DND-41 (cell line): ENCODE measurements at regions not wholly inside any gene's neighbourhood (a gene's known extent, or its start where the extent isn't known, plus 50 kb on each side); places are given as distances from the start of the nearest gene placed in this dataset.

Experiments used
- ATAC-seq: fragments of 200-7000 bp; cut with Tn5 transposase; 3 replicates; pipeline ENCODE4 v1.9.1; 2021; ENCODE audit warnings: low read depth; ENCODE audit not compliant: insufficient read depth
- DNase-seq: peaks from one replicate; pipeline ENCODE4 v3.0.0-alpha.2; 2020
- H2AFZ ChIP-seq: 2 replicates; pipeline ENCODE4 v1.6.0; 2012; ENCODE audit warnings: low read depth, low read length
- H3K27ac ChIP-seq: 2 replicates; pipeline ENCODE4 v1.5.1; 2012; ENCODE audit warnings: low read length, inconsistent platforms
- H3K27me3 ChIP-seq: fragments of 200-600 bp; sonication (generic); 2 replicates; pipeline ENCODE4 v1.6.0; 2012; ENCODE audit warnings: low read length, mild to moderate bottlenecking, inconsistent platforms; ENCODE audit not compliant: insufficient read depth, poor library complexity
- H3K36me3 ChIP-seq: 2 replicates; pipeline ENCODE4 v1.5.1; 2012; ENCODE audit warnings: low read length, inconsistent platforms; ENCODE audit not compliant: insufficient read depth
- H3K4me1 ChIP-seq: 2 replicates; pipeline ENCODE4 v1.5.1; 2012; ENCODE audit warnings: mild to moderate bottlenecking, low read length; ENCODE audit not compliant: insufficient read depth
- H3K4me2 ChIP-seq: 2 replicates; pipeline ENCODE4 v1.6.0; 2012; ENCODE audit warnings: mild to moderate bottlenecking, moderate library complexity, low read length, inconsistent platforms; ENCODE audit not compliant: insufficient read depth
- H3K4me3 ChIP-seq, 2 experiments: fragments of 200-600 bp in 1 of 2; shearing (Covaris generic) in 1 of 2; 2 replicates each; pipeline ENCODE4 v1.5.1; 2012 to 2016; ENCODE audit warnings: inconsistent platforms in 2 of 2, low read length in 2 of 2, mild to moderate bottlenecking in 2 of 2, low read depth in 1 of 2, moderate library complexity in 1 of 2
- H3K79me2 ChIP-seq: 2 replicates; pipeline ENCODE4 v1.6.0; 2012; ENCODE audit warnings: low read length, inconsistent platforms; ENCODE audit not compliant: insufficient read depth
- H3K9ac ChIP-seq: 2 replicates; pipeline ENCODE4 v1.6.0; 2012; ENCODE audit warnings: low read depth, mild to moderate bottlenecking, inconsistent platforms, low read length, moderate library complexity
- H3K9me3 ChIP-seq: 2 replicates; pipeline ENCODE4 v1.5.1; 2012; ENCODE audit warnings: low read length, moderate library complexity, mild to moderate bottlenecking, inconsistent platforms; ENCODE audit not compliant: insufficient read depth, severe bottlenecking
- H4K20me1 ChIP-seq: 2 replicates; pipeline ENCODE4 v1.6.0; 2012; ENCODE audit warnings: low read length; ENCODE audit not compliant: insufficient read depth
- CTCF ChIP-seq: IDR thresholded peaks from 2 replicates; pipeline ENCODE4 v1.5.1; 2012; ENCODE audit warnings: borderline replicate concordance, low read length, moderate library complexity, mild to moderate bottlenecking; ENCODE audit not compliant: poor library complexity, severe bottlenecking; ENCODE audit errors: extremely low read depth
- EZH2 ChIP-seq: IDR thresholded peaks from 3 replicates; pipeline ENCODE4 v1.6.1; 2012; ENCODE audit warnings: borderline replicate concordance, low read depth, mild to moderate bottlenecking, moderate library complexity, low read length, inconsistent platforms; ENCODE audit not compliant: severe bottlenecking

GRCh38 chr6:137787016-137787415 is 80.0 kb upstream of the TNFAIP3 start:
- DNase-seq (no peak), ATAC-seq (no peak)
- Histone ChIP-seq H3K4me2 (no peak overlapping the region), H3K9me3 (no peaks in the 10 kb centered on the region), H2AFZ (no peak overlapping the region), H4K20me1 (no peaks in the 10 kb centered on the region), H3K27me3 (no peaks in the 10 kb centered on the region), H3K27ac (peak overlapping the region; percentile 63), H3K4me1 (peaks cover 57% of the 10 kb centered on the region), H3K36me3 (no peaks in the 10 kb centered on the region), H3K4me3 (no peak overlapping the region), H3K9ac (no peak overlapping the region), H3K79me2 (no peaks in the 10 kb centered on the region)
- TF ChIP-seq CTCF (no peak), EZH2 (no peak)

DNA sequence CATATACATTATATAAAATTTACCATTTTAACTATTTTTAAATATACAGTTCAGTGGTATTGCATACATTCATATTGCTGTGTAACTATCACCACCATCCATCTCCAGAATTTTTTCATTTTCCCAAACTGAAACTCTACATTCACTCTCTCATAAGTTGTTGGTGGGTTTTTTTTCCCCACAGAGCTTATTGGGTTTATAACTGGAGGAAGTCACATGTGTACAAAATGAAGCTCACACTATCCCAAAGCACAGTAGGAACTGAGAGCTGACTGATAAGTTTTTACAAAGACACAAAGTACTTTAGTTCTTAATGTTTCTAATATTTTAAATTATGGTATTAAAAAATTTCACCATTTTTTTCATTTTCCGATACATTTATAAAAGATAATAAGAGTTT is 78.8 kb upstream of the TNFAIP3 start:
- Histone ChIP-seq H4K20me1 (no peaks in the 10 kb centered on the region), H3K4me1 (peaks cover 63% of the 10 kb centered on the region), H3K4me2 (no peak overlapping the region), H3K27ac (peak overlapping the region; percentile 63), H3K4me3 (no peak overlapping the region), H3K36me3 (no peaks in the 10 kb centered on the region), H3K9me3 (no peaks in the 10 kb centered on the region), H3K79me2 (no peaks in the 10 kb centered on the region), H2AFZ (no peak overlapping the region), H3K27me3 (no peaks in the 10 kb centered on the region), H3K9ac (peak overlapping the region; percentile 7; the same call in 1 of the 2 replicates)
- ATAC-seq (peak; percentile 66), DNase-seq (no peak)
- TF ChIP-seq EZH2 (no peak), CTCF (no peak)

DNA sequence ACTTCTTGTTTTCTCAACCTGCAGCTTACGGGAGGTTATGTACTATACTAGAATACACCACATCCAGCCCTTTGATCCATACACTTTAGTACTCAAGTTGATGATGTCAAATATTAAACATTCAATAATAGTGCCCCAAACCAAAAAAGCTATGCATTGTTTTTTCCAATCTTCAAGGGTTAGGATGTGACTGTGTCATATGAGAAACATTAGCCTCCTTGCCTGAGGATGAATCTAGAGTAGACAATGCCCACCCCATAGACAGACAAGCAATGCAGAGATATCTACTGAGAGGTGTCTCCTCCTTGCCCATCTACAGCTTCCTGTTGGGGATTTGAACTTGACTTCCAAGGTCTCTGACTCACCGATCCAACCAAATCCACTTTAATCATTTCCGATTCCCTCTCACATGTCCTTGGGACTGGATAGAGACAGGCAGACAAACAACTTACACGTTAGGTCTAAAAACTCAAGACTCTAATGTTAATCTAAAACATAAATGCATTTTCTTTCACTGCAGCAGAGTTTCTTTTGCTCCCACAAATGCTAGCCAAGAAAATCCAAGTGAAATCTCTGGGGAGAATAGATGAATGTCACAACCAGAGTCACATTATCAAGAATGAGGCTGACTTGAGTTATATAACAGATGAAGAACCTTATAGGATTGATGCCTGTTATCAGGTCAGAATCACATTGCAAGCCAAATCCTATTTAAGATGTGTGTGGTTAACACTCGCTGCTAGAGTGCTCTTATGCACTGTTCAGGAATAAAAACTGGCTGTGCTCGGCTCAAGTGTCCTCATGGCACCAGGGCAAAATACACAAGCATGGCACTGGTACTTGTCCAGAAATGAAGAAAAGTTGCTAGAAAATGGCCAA is 75.5 kb upstream of the TNFAIP3 start:
- Histone ChIP-seq H3K9ac (no peak overlapping the region), H3K36me3 (no peaks in the 10 kb centered on the region), H4K20me1 (no peaks in the 10 kb centered on the region), H3K27ac (peak overlapping the region; percentile 63), H3K79me2 (no peaks in the 10 kb centered on the region), H3K4me2 (no peak overlapping the region), H3K4me3 (no peak overlapping the region), H2AFZ (no peak overlapping the region), H3K9me3 (no peaks in the 10 kb centered on the region), H3K4me1 (peaks cover 87% of the 10 kb centered on the region), H3K27me3 (no peaks in the 10 kb centered on the region)
- TF ChIP-seq CTCF (no peak), EZH2 (no peak)
- DNase-seq = no peak
- ATAC-seq = no peak
